ENCODE measurements at regions not wholly inside any gene's neighbourhood (a gene's known extent, or its start where the extent isn't known, plus 50 kb on each side); places are given as distances from the start of the nearest gene placed in this dataset.

GRCh38 chr10:90571481-90572258 is 286.2 kb downstream of the HTR7 start:
- TF ChIP-seq CTCF (IDR thresholded peaks at IDR 0.05) = no peak
- no peak for TF ChIP-seq POLR2A (IDR thresholded peaks at IDR 0.05)

Measured in vagina (tissue), 2 donors.